Endothelial cell (in vitro differentiated cells): ENCODE measurements at regions not wholly inside any gene's neighbourhood (a gene's known extent, or its start where the extent isn't known, plus 50 kb on each side); places are given as distances from the start of the nearest gene placed in this dataset.

Experiments
- DNase-seq: peaks from one replicate; pipeline ENCODE4 v3.0.0; 2021; ENCODE audit warnings: low spot score
- H3K27ac Mint-ChIP-seq: one replicate; pipeline ENCODE4 v1.8.0; 2021; ENCODE audit warnings: mixed read lengths, inconsistent platforms; ENCODE audit not compliant: unreplicated experiment
- H3K27me3 Mint-ChIP-seq: one replicate; pipeline ENCODE4 v1.8.0; 2021; ENCODE audit warnings: mild to moderate bottlenecking, moderate library complexity, mixed read lengths, inconsistent platforms; ENCODE audit not compliant: unreplicated experiment
- H3K36me3 Mint-ChIP-seq: one replicate; pipeline ENCODE4 v1.8.0; 2021; ENCODE audit warnings: mild to moderate bottlenecking, low read depth, mixed read lengths, inconsistent platforms; ENCODE audit not compliant: unreplicated experiment
- H3K4me1 Mint-ChIP-seq: one replicate; pipeline ENCODE4 v1.8.0; 2021; ENCODE audit warnings: mild to moderate bottlenecking, mixed read lengths, inconsistent platforms; ENCODE audit not compliant: unreplicated experiment
- H3K4me3 Mint-ChIP-seq: one replicate; pipeline ENCODE4 v1.8.0; 2021; ENCODE audit warnings: mild to moderate bottlenecking, mixed read lengths, inconsistent platforms; ENCODE audit not compliant: unreplicated experiment
- H3K9me3 Mint-ChIP-seq: one replicate; pipeline ENCODE4 v1.8.0; 2021; ENCODE audit warnings: mixed read lengths, inconsistent platforms; ENCODE audit not compliant: unreplicated experiment
- CTCF ChIP-seq: fragments of 200-600 bp; sonication (generic); IDR thresholded peaks from one replicate; pipeline ENCODE4 v1.5.0; 2021; ENCODE audit warnings: antibody characterized with exemption; ENCODE audit not compliant: unreplicated experiment

GRCh38 chr3:163548015-163548414 lies 1530.3 kb downstream of the SI start:
- Mint-ChIP-seq H3K27ac (no peak overlapping the region), H3K4me3 (no peak overlapping the region), H3K9me3 (no peaks in the 10 kb centered on the region), H3K27me3 (no peaks in the 10 kb centered on the region), H3K4me1 (no peaks in the 10 kb centered on the region), H3K36me3 (no peaks in the 10 kb centered on the region)
- DNase-seq, result no peak
- TF ChIP-seq CTCF, result no peak

GRCh38 chr3:163547014-163547685 lies 1531.1 kb downstream of the SI start:
- H3K4me1 Mint-ChIP-seq, result no peaks in the 10 kb centered on the region
- no peak overlapping the region for H3K27ac Mint-ChIP-seq
- no peak for DNase-seq
- H3K36me3 Mint-ChIP-seq, result no peaks in the 10 kb centered on the region
- TF ChIP-seq CTCF, result no peak
- H3K9me3 Mint-ChIP-seq, result no peaks in the 10 kb centered on the region
- no peak overlapping the region for H3K4me3 Mint-ChIP-seq
- H3K27me3 Mint-ChIP-seq, result no peaks in the 10 kb centered on the region

GRCh38 chr3:163543662-163544061 lies 1534.6 kb downstream of the SI start:
- Mint-ChIP-seq H3K4me3 (no peak overlapping the region), H3K4me1 (no peaks in the 10 kb centered on the region), H3K27me3 (no peaks in the 10 kb centered on the region), H3K9me3 (no peaks in the 10 kb centered on the region), H3K27ac (no peak overlapping the region), H3K36me3 (no peaks in the 10 kb centered on the region)
- DNase-seq, result no peak
- no peak for TF ChIP-seq CTCF

- H3K4me3 Mint-ChIP-seq, result no peak overlapping the region
- no peaks in the 10 kb centered on the region for H3K9me3 Mint-ChIP-seq
- DNase-seq, result no peak
Measured at GRCh38 chr3:163541629-163542028, 1536.7 kb downstream of the SI start.

More at GRCh38 chr3:163541629-163542028, 1536.7 kb downstream of the SI start:
- Mint-ChIP-seq H3K4me1 (no peaks in the 10 kb centered on the region), H3K27me3 (no peaks in the 10 kb centered on the region), H3K27ac (no peak overlapping the region), H3K36me3 (no peaks in the 10 kb centered on the region)
- TF ChIP-seq CTCF, result no peak
